B cell (primary cell): ENCODE measurements at regions not wholly inside any gene's neighbourhood (a gene's known extent, or its start where the extent isn't known, plus 50 kb on each side); places are given as distances from the start of the nearest gene placed in this dataset.

Experiments used
- ATAC-seq: fragments of 200-7000 bp; cut with Tn5 transposase; one replicate; pipeline ENCODE4 v1.10.0; 2021; ENCODE audit warnings: low read depth, mild to moderate bottlenecking, moderate number of reproducible peaks, moderate library complexity
- CTCF ChIA-PET: fragments of 350-600 bp; sonication (Branson Sonifier 250); formaldehyde crosslinking; loops from one replicate; lab custom pipeline; 2021; ENCODE audit warnings: antibody characterized with exemption, inconsistent platforms; lab: Charles Lee
- POLR2A ChIA-PET: fragments of 350-600 bp; sonication (Branson Sonifier 250); formaldehyde crosslinking; loops from one replicate; lab custom pipeline; 2021; ENCODE audit warnings: antibody characterized with exemption; lab: Charles Lee
- DNase-seq: peaks from one replicate; pipeline ENCODE4 v3.0.0; 2013
- H2AFZ ChIP-seq: 2 replicates; pipeline ENCODE4 v1.6.1; 2012; ENCODE audit warnings: mild to moderate bottlenecking, low read depth, low read length; ENCODE audit not compliant: insufficient read depth, poor library complexity, severe bottlenecking
- H3K27ac ChIP-seq, 2 donors: 1 replicate in 1 of 2; 2 replicates in 1 of 2; pipeline ENCODE4 v1.5.1; 2012 to 2013; ENCODE audit warnings: low read length in 2 of 2, mild to moderate bottlenecking in 2 of 2, moderate library complexity in 1 of 2
- H3K27me3 ChIP-seq, 4 experiments: fragments of 200-600 bp in 1 of 4; sonication (generic) in 1 of 4; replicated peaks in 1 of 4; 1 replicate in 2 of 4; 2 replicates in 2 of 4; pipeline versions ENCODE4 v1.6.1 to v1.7.0; 2013 to 2016; ENCODE audit warnings: low read length in 3 of 4, mild to moderate bottlenecking in 2 of 4, mixed read lengths in 1 of 4, moderate library complexity in 1 of 4; ENCODE audit not compliant: insufficient read depth in 4 of 4, control insufficient read depth in 3 of 4; ENCODE audit errors: control extremely low read depth in 1 of 4
- H3K36me3 ChIP-seq, 2 experiments: replicated peaks in 1 of 2; 1 replicate in 1 of 2; 2 replicates in 1 of 2; pipeline versions ENCODE4 v1.6.1 to v1.7.1; 2013; ENCODE audit warnings: low read length in 1 of 2; ENCODE audit not compliant: insufficient read depth in 2 of 2, control insufficient read depth in 1 of 2; ENCODE audit errors: control extremely low read depth in 1 of 2, extremely low read depth in 1 of 2
- H3K4me1 ChIP-seq, 2 donors: fragments of 200-600 bp in 1 of 2; sonication (generic) in 1 of 2; 1 replicate in 1 of 2; 2 replicates in 1 of 2; pipeline versions ENCODE4 v1.5.1 to v1.6.1; 2013 to 2017; ENCODE audit warnings: low read length in 2 of 2; ENCODE audit not compliant: control insufficient read depth in 2 of 2, insufficient read depth in 2 of 2
- H3K4me2 ChIP-seq: replicated peaks from 2 replicates; pipeline ENCODE3; 2012; ENCODE audit warnings: mild to moderate bottlenecking, low read depth, low read length; ENCODE audit not compliant: poor library complexity, severe bottlenecking
- H3K4me3 ChIP-seq, 5 experiments: fragments of 200-600 bp in 1 of 5; sonication (generic) in 1 of 5; 1 replicate in 3 of 5; 2 replicates in 2 of 5; pipeline versions ENCODE4 v1.5.1 to v1.7.0; 2011 to 2016; ENCODE audit warnings: low read length in 4 of 5, mild to moderate bottlenecking in 4 of 5, low read depth in 2 of 5, control low read depth in 1 of 5, moderate library complexity in 1 of 5; ENCODE audit not compliant: insufficient read depth in 1 of 5; ENCODE audit errors: control extremely low read depth in 1 of 5, extremely low read depth in 1 of 5
- H3K79me2 ChIP-seq: fragments of 200-600 bp; sonication (generic); one replicate; pipeline ENCODE4 v1.6.0; 2016; ENCODE audit warnings: low read length; ENCODE audit not compliant: control insufficient read depth, insufficient read depth
- H3K9ac ChIP-seq: fragments of 200-600 bp; sonication (generic); 2 replicates; pipeline ENCODE4 v1.6.1; 2017; ENCODE audit warnings: mild to moderate bottlenecking, low read length, moderate library complexity
- H3K9me3 ChIP-seq, 3 donors: one replicate each; pipeline versions ENCODE4 v1.6.1 to v1.7.1; 2013; ENCODE audit warnings: low read length in 2 of 3; ENCODE audit not compliant: control insufficient read depth in 2 of 3, insufficient read depth in 1 of 3; ENCODE audit errors: control extremely low read depth in 1 of 3
- H4K20me1 ChIP-seq: 2 replicates; pipeline ENCODE4 v1.6.0; 2012; ENCODE audit warnings: mild to moderate bottlenecking, low read length; ENCODE audit not compliant: insufficient read depth, control insufficient read depth, poor library complexity, severe bottlenecking
- H3K27ac Mint-ChIP-seq: one replicate; pipeline ENCODE4 v1.8.0; 2021; ENCODE audit warnings: mixed read lengths
- H3K27me3 Mint-ChIP-seq: one replicate; pipeline ENCODE4 v1.8.0; 2021; ENCODE audit warnings: mixed read lengths
- H3K4me1 Mint-ChIP-seq: one replicate; pipeline ENCODE4 v1.8.0; 2021; ENCODE audit warnings: mixed read lengths
- H3K4me3 Mint-ChIP-seq: one replicate; pipeline ENCODE4 v1.8.0; 2021; ENCODE audit warnings: mixed read lengths
- H3K9me3 Mint-ChIP-seq: one replicate; pipeline ENCODE4 v1.8.0; 2022; ENCODE audit warnings: mixed read lengths; ENCODE audit not compliant: insufficient read depth
- EZH2 ChIP-seq: IDR thresholded peaks from 2 replicates; pipeline ENCODE4 v1.6.1; 2012; ENCODE audit warnings: borderline replicate concordance, low read depth, mild to moderate bottlenecking, moderate library complexity, low read length; ENCODE audit not compliant: insufficient read depth, poor library complexity, severe bottlenecking
- WGBS: methylation state at CpG from one replicate; pipeline ENCODE4 v1.1.5; 2013; ENCODE audit warnings: missing lambda C conversion rate; ENCODE audit not compliant: insufficient coverage; 5-methylcytosine and 5-hydroxymethylcytosine counted together
- intact Hi-C: fragments of 100-400 bp; cut with micrococcal nuclease; formaldehyde crosslinking; loops from one replicate; pipeline ENCODE4 v1.10.0; 2022
- TF ChIP-seq, protein P1 (sequence below): fragments of 200-600 bp; IDR thresholded peaks from one replicate; pipeline ENCODE4 v1.8.0; 2022; ENCODE audit warnings: antibody characterized with exemption, mild to moderate bottlenecking

DNA sequence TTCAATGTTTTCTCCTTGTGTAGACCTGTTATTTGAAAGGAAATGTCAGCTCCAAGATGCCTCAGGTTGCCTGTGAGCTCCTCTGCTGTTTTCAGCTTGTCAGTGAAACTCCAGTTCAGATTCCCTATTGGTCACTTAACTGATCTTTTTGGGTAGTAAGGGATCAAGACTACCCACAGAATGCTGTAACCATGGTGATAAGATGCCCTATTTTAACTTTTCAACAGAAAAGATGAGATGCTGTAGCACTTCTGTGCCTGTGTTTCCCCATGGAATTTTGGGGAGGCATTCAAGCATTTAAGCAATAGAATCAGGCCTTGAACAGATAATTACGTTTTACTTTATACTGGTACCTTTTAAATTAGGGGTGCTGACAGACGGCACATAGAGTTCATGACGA, 106.6 kb upstream of the H2AZ1 start:
- no peak overlapping the region for H3K4me3 Mint-ChIP-seq
- Histone ChIP-seq H3K4me2 (no peak overlapping the region), H4K20me1 (no peaks in the 10 kb centered on the region), H3K27me3 (peaks cover 0 to 7% (median 2%) of the 10 kb centered on the region in 4 experiments), H2AFZ (no peak overlapping the region), H3K4me1 (no peaks in the 10 kb centered on the region), H3K4me3 (no peak overlapping the region), H3K9ac (no peak overlapping the region), H3K27ac (no peak overlapping the region), H3K79me2 (no peaks in the 10 kb centered on the region), H3K36me3 (no peaks in the 10 kb centered on the region), H3K9me3 (no peaks in the 10 kb centered on the region)
- H3K27ac Mint-ChIP-seq = no peak overlapping the region
- WGBS = no CpG with 5 or more reads among the region's 3 CpGs
- ATAC-seq (no peak), DNase-seq (no peak)
- ChIA-PET POLR2A (no interaction called here), CTCF (interaction anchor here (0.5 kb wide), 1 partner anchor 487 kb away, joined by 4 read pairs; no protein-coding TSS in a partner anchor)
- no peaks in the 10 kb centered on the region for H3K9me3 Mint-ChIP-seq
- intact Hi-C loops = no loop called here
- no peaks in the 10 kb centered on the region for H3K4me1 Mint-ChIP-seq
- TF ChIP-seq, protein P1, sequence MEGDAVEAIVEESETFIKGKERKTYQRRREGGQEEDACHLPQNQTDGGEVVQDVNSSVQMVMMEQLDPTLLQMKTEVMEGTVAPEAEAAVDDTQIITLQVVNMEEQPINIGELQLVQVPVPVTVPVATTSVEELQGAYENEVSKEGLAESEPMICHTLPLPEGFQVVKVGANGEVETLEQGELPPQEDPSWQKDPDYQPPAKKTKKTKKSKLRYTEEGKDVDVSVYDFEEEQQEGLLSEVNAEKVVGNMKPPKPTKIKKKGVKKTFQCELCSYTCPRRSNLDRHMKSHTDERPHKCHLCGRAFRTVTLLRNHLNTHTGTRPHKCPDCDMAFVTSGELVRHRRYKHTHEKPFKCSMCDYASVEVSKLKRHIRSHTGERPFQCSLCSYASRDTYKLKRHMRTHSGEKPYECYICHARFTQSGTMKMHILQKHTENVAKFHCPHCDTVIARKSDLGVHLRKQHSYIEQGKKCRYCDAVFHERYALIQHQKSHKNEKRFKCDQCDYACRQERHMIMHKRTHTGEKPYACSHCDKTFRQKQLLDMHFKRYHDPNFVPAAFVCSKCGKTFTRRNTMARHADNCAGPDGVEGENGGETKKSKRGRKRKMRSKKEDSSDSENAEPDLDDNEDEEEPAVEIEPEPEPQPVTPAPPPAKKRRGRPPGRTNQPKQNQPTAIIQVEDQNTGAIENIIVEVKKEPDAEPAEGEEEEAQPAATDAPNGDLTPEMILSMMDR = no peak
- no peak for TF ChIP-seq EZH2
- H3K27me3 Mint-ChIP-seq = peaks cover 18% of the 10 kb centered on the region

DNA sequence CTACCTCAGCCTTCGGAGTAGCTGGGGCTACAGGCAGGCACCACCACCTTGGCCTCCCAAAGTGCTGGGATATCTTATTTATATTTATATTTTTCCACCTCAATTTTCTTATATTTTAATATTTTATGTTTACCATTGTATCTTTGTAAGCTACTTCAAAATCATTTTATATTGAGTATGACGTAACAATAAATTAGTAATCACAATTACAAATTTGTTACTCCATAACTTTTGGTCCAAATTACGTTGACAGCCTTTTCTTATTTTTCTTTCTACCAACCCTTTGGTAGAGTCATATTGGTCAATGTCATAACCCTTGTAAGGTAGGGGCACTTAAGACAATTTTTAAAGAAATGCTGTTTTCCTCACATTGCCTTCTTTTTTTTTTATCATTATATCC, 104.0 kb upstream of the H2AZ1 start:
- H4K20me1 ChIP-seq = no peaks in the 10 kb centered on the region
- Mint-ChIP-seq H3K4me3 (no peak overlapping the region), H3K9me3 (no peaks in the 10 kb centered on the region), H3K27ac (no peak overlapping the region), H3K4me1 (no peaks in the 10 kb centered on the region), H3K27me3 (peaks cover 23% of the 10 kb centered on the region)
- intact Hi-C loops = no loop called here
- H2AFZ ChIP-seq = no peak overlapping the region
- WGBS = no CpG with 5 or more reads among the region's 3 CpGs
- ChIA-PET POLR2A (no interaction called here), CTCF (no interaction called here)
- H3K27ac ChIP-seq = no peak overlapping the region
- TF ChIP-seq, protein P1 = no peak
- DNase-seq = no peak
- H3K79me2 ChIP-seq = no peaks in the 10 kb centered on the region
- no peak overlapping the region for H3K9ac ChIP-seq
- H3K9me3 ChIP-seq = no peaks in the 10 kb centered on the region
- H3K27me3 ChIP-seq = peaks cover 0 to 11% (median 2%) of the 10 kb centered on the region in 4 experiments
- H3K36me3 ChIP-seq = no peaks in the 10 kb centered on the region
- H3K4me1 ChIP-seq = no peaks in the 10 kb centered on the region
- no peak overlapping the region for H3K4me3 ChIP-seq
- no peak for ATAC-seq
- no peak overlapping the region for H3K4me2 ChIP-seq
